ENCODE measurements at regions not wholly inside any gene's neighbourhood (a gene's known extent, or its start where the extent isn't known, plus 50 kb on each side); places are given as distances from the start of the nearest gene placed in this dataset.

DNA sequence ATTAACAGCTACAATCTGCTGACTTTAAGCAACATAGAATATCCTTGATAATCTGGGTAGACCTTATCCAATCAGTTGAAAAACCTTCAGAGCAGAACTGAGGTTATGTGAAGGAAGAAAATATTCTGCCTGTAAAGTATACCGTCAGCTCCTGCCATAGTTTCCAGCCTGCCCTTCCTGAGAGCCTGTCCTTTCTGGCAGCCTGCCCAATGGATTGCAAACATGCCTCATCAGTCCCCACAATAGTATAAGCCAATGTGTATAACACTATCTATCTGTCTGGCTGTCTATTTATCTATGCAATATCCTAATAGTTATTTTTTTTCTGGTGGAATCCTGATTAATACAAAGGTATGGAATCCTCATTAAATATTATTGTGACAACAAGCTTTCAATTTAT, 489.2 kb upstream of the KCND2 start:
- no peak for TF ChIP-seq CHD4 (IDR thresholded peaks at IDR 0.05; ENCODE audit: borderline replicate concordance)
- TF ChIP-seq MYC (IDR thresholded peaks at IDR 0.05; ENCODE audit: borderline replicate concordance, low read length) = no peak
- TF ChIP-seq MAFK (IDR thresholded peaks at IDR 0.05; ENCODE audit: partially characterized antibody) = no peak
- TF ChIP-seq CTCF (IDR thresholded peaks at IDR 0.05) = no peak
- TF ChIP-seq POLR2A (IDR thresholded peaks at IDR 0.05; ENCODE audit: low read length) = no peak
- TF ChIP-seq FOSL2 (IDR thresholded peaks at IDR 0.05) = no peak
- no peak for TF ChIP-seq FOSL2 (CRISPR knock-in tag; IDR thresholded peaks at IDR 0.05)
- TF ChIP-seq ESRRA (IDR thresholded peaks at IDR 0.05; ENCODE audit: borderline replicate concordance, low read length) = no peak
- no peak for TF ChIP-seq EHMT2 (IDR thresholded peaks at IDR 0.05; ENCODE audit: low read depth)
- TF ChIP-seq HOXB5 (CRISPR knock-in tag; IDR thresholded peaks at IDR 0.05) = no peak
- no peak for TF ChIP-seq EP300 (IDR thresholded peaks at IDR 0.05)
- no peak for TF ChIP-seq RFX5 (IDR thresholded peaks at IDR 0.05)
- no peak for TF ChIP-seq CEBPB (IDR thresholded peaks at IDR 0.05)
- TF ChIP-seq, protein P1, sequence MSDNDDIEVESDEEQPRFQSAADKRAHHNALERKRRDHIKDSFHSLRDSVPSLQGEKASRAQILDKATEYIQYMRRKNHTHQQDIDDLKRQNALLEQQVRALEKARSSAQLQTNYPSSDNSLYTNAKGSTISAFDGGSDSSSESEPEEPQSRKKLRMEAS (IDR thresholded peaks at IDR 0.05) = no peak
